ENCODE measurements at regions not wholly inside any gene's neighbourhood (a gene's known extent, or its start where the extent isn't known, plus 50 kb on each side); places are given as distances from the start of the nearest gene placed in this dataset.

- no peak for DNase-seq
Measured at GRCh38 chr1:232682248-232682647, 52.3 kb upstream of the SIPA1L2 start.

GRCh38 chr1:232684371-232685105 is 54.6 kb upstream of the SIPA1L2 start:
- DNase-seq = no peak

- no peak for DNase-seq
Measured at GRCh38 chr1:232686346-232686745, 56.4 kb upstream of the SIPA1L2 start.

- no peak for DNase-seq
Measured at GRCh38 chr1:232687304-232687703, 57.4 kb upstream of the SIPA1L2 start.

GRCh38 chr1:232687728-232688127 is 57.8 kb upstream of the SIPA1L2 start:
- no peak for DNase-seq

GRCh38 chr1:232688398-232688797 is 58.5 kb upstream of the SIPA1L2 start:
- no peak for DNase-seq

GRCh38 chr1:232689711-232690110 is 59.8 kb upstream of the SIPA1L2 start:
- DNase-seq = no peak

- no peak for DNase-seq
Measured at GRCh38 chr1:232690285-232690935, 60.5 kb upstream of the SIPA1L2 start.

GRCh38 chr1:232694475-232694874 is 64.5 kb upstream of the SIPA1L2 start:
- DNase-seq = no peak

- peak; percentile 38 for DNase-seq
Measured at GRCh38 chr1:232695621-232696385, 65.9 kb upstream of the SIPA1L2 start.

GRCh38 chr1:232696466-232696865 is 66.5 kb upstream of the SIPA1L2 start:
- peak; percentile 56 for DNase-seq

GRCh38 chr1:232697187-232697822 is 67.4 kb upstream of the SIPA1L2 start:
- no peak for DNase-seq

GRCh38 chr1:232699814-232700213 is 69.9 kb upstream of the SIPA1L2 start:
- DNase-seq = no peak

GRCh38 chr1:232702911-232703310 is 73.0 kb upstream of the SIPA1L2 start:
- DNase-seq = no peak

- no peak for DNase-seq
Measured at GRCh38 chr1:232704256-232704655, 74.3 kb upstream of the SIPA1L2 start.

- no peak for DNase-seq
Measured at GRCh38 chr1:232704694-232705680, 75.1 kb upstream of the SIPA1L2 start.

GRCh38 chr1:232705815-232706575 is 76.1 kb upstream of the SIPA1L2 start:
- no peak for DNase-seq

- DNase-seq = no peak
Measured at GRCh38 chr1:232707142-232707541, 77.2 kb upstream of the SIPA1L2 start.

GRCh38 chr1:232709386-232709785 is 79.5 kb upstream of the SIPA1L2 start:
- DNase-seq = peak; percentile 35

- no peak for DNase-seq
Measured at GRCh38 chr1:232711996-232712395, 82.1 kb upstream of the SIPA1L2 start.

- no peak for DNase-seq
Measured at GRCh38 chr1:232713785-232714184, 83.9 kb upstream of the SIPA1L2 start.

All from tongue (tissue), 1 donor.